ENCODE measurements at regions not wholly inside any gene's neighbourhood (a gene's known extent, or its start where the extent isn't known, plus 50 kb on each side); places are given as distances from the start of the nearest gene placed in this dataset.

DNA sequence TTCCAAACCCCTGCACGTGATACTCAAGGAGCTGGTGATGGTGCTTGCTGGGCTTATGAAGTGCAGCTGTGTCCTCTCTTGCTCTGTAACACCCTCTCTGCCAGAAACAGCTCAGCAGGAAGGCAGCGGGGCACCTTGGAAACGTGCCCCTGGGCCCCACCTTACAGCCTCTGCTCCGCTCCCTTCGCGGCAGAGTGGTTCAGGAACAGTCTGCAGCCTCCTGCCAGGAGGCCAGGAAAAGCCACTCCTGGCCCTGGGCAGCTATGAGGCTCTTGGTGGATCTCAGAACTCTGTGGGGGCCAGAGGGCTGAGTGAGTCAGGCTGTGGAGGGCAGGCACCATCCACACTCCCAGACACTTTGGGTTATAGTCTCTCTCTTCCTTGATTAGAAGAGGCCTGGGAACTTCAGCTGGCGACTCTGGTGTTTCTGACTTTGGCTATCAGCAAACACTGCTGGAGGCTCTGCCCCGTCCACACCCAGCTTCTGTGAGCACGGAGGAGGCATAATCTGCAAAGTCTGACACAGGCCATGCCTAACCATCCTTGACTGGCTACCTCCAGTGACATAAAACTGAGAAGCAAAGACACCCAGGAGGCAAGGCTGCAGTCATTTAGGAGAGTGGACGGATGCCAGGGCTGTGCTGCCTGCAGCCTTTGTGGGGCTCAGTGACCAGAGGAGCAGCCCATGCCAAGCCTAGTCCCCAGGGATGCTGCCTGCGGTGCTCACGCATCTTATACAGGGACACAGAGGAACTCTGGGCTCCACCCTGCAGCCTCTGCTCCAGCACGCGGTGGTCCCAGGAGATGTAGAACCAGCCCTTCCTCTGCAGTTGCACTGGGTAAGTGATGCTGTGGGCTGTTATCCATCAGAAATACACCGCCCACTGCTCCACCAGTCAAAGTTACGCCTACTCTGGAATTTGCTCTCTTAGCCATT, 65.3 kb downstream of the METRNL start:
- DNase-seq (ENCODE audit: low spot score): no peak

- DNase-seq (ENCODE audit: low spot score): no peak
Observed at GRCh38 chr17:83145358-83145738, 65.9 kb downstream of the METRNL start.

DNA sequence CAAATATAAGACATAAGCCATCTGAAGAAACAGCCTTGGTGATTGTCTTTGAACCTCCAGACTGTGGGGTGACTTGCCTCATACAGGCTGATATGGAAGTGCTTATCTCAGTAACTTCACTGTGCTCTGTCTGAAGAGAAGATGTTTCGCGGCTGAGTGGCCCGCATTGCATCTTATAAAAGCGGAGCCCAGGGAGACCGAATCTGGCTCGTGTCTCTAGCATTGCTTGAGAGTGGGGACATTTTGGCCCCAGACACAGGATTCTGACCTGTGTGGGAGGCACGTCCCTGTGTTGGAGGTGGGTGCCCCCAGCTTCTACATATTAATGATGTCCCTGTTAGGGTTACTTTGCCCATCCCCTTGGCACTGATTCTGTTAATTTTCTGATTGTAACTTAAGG, 66.4 kb downstream of the METRNL start:
- DNase-seq (ENCODE audit: low spot score): no peak

DNA sequence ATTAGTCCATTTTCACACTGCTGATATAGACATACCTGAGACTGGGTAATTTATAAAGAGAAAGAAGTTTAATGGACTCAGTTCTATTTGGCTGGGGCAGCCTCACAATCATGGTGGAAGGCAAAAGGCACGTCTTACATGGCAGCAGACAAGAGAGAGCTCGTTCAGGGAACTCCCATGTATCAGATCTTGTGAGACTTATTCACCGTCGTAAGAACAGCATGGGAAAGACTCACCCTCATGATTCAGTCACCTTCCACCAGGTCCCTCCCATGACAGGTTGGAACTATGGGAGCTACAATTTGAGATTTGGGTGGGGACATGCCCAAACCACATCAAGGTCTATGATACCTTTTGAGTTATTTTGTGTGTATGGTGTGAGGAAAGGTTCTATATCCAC, 66.9 kb downstream of the METRNL start:
- no peak for DNase-seq (ENCODE audit: low spot score)

DNA sequence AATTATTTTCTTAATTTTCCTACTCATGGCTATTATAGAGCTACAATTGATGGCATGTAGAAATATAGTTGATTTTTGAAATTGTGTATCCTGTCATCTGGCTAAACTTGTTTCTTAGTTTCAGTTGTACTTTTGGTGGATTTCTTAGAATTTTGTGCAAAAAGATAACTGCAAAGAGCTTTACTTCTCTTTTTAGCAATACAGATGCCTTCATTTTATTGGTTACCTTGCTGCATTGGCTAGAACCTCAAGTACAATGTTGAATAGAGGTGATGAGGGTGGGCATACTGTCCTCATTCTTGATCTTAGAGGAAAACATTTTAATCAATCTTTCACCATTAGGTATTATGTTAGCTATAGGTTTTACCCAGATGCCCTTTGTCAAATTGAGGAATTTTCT, 67.9 kb downstream of the METRNL start:
- no peak for DNase-seq (ENCODE audit: low spot score)

DNA sequence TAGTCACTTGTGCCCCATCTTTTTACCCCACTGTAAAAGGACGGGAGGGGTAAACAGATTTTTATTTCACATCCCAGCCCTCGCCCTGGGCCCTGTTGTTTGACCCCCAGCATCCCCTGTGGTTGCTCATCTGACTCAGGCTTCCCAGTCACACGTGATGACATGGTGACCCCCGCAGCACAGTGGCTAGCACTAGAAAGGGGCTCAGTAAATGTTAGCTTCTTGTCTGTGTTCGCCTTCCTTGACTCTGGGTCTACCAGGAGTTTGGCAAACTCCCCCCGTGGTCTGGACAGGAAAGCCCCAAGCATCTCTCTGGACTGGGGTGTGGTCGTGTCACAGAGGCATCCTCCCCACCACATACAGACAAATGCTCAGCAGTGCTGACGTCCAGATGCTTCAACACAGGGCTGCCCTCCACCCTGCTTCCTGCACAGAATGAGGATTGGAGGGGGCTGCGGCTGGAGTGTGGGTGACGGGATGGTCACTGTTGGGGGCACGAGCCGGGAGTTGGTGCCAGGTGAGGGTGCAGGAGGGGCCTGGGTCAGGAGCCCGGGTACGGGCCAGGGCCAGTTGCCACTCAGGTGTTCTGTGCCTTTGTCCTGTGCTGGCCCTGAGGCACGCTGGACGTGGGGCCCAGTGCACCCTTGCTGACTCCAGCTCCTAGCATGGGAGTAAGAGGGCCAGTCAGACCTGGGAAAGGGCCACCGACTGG, 69.1 kb downstream of the METRNL start:
- DNase-seq (ENCODE audit: low spot score): no peak

DNA sequence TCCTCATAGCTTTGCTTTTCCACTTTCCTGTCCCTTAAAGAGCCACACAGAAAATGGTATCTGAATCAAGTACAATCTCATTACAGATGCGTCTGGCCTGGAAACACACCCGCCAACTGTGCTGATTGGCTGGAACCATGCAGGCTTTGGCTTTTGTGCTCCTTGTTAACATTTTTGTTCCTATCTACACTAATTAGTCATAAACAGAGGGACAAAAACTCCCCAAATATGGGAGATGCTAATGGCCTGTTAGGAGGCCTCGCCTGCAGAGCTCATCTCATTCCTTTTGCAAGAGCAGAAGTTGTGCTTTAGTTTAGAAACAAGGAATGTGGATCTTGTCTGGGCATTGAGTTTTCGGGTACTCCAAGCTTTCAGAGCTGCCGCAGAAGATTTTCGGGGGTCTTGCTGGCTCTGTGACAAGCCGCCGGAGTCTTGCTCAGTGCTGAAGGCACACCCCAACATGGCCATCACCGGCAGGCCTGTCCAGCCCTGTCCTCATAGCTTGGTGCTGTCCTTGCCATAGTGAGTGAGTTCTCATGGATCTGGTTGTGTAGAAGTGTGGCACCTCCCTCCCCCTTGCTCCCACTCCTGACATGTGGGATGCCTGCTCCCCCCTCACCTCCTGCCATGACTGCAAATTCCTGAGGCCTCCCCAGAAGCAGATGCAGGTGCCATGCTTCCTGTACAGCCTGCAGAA, 69.8 kb downstream of the METRNL start:
- DNase-seq (ENCODE audit: low spot score): no peak

DNA sequence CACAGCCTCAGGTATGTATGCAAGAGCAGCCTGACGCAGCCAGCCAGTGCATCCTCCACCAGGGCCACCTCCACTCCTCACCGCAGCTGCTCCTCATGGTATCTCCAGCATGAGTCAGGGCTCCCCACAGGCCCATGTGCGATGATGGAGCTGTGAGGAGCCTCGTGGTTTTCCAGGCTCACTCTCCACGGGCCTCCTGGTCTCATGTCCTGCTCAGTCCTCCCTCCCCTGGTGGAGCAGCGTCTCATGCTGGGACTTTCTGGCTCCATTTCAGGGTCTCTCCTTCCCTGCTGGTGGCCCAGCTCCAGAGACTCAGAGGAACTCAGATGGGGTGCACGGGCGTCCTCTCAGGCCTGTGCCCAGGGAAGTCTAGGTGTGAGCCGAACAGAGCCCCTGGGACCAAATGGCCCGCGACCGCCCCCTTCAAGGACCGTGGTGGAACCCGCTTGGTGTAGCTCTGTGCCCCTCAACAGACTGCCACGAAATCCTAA, 70.4 kb downstream of the METRNL start:
- DNase-seq (ENCODE audit: low spot score): no peak

- DNase-seq (ENCODE audit: low spot score): no peak
Observed at GRCh38 chr17:83150369-83151055, 71.1 kb downstream of the METRNL start.

GRCh38 chr17:83151056-83151441, 71.6 kb downstream of the METRNL start:
- no peak for DNase-seq (ENCODE audit: low spot score)

GRCh38 chr17:83151442-83152226, 72.2 kb downstream of the METRNL start:
- no peak for DNase-seq (ENCODE audit: low spot score)

DNA sequence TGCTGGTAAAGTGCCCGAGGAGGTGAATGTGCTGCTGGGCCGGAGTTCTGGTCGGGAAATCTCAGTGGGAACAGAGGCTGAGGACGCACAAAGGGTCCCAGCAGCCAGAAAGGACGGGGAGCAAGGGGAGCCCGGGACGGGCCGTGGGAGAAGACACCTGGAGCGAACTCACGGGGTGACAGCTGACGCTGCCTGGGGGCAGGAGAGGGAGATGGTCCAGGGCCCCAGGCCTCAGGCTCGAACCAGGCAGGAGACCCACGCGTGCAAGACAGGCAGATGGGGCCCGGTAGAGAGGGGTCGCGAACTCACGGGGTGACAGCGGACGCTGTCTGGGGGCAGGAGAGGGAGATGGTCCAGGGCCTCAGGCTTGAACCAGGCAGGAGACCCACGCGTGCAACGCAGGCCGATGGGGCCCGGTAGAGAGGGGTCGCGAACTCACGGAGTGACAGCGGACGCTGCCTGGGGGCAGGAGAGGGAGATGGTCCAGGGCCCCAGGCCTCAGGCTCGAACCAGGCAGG, 72.9 kb downstream of the METRNL start:
- DNase-seq (ENCODE audit: low spot score): no peak

GRCh38 chr17:83152745-83153611, 73.6 kb downstream of the METRNL start:
- no peak for DNase-seq (ENCODE audit: low spot score)

- no peak for DNase-seq (ENCODE audit: low spot score)
Observed at GRCh38 chr17:83153681-83154310, 74.4 kb downstream of the METRNL start.

DNA sequence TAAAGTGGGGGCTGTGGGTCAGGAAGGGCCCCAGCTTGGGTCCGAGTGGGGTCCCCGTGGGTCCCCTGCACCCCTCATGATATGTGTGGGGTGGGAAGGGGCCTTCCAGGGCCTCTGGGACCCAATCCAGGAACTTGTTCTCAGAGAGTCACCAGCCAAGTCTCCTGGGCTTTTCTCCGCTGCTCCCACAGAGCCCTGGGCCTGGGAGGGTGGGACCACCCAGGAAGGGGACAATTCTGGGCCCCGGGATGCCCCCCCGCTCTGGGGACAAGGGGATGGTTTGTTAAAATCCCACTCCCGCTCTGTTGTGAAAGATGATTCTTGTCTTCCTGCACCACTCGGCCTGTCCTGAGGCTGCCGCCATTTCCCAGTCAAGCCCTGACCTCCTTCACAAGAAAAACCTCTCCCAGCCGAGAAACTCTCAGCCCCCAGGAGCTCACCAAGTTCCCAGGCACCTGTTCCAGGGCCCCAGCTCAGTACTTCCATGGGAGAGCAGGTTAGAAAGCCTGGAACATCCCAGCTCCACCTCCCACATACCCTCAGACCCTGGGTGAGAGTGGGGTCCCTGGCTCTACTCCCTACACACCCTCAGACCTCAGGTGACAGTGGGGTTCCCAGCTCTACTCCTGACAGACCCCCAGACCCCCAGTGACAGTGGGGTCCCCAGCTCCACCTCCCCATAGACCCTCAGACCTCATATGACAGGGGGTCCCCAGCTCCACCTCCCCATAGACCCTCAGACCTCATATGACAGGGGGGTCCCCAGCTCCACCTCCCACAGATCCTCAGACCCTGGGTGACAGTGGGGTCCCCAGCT, 75.1 kb downstream of the METRNL start:
- DNase-seq (ENCODE audit: low spot score): no peak

GRCh38 chr17:83155128-83156121, 76.0 kb downstream of the METRNL start:
- no peak for DNase-seq (ENCODE audit: low spot score)

DNA sequence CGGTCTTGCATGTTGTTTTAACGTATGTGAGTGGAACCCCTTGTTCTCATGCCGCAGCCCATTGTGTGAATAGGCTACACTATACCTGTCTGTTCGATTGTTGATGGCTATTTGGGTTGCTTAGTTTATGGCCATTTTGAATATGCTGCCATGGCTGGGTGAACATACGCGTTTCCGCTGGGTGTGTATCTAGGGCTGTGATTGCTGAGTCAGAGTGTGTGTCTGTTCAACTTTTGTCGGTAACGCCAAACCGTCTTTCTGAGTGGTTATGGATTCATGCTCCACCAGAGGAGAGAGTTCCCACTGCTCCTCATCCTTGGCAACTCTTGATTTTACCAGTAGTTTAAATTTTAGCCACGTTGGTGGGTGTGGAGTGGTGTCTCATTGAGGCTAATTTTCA, 77.0 kb downstream of the METRNL start:
- DNase-seq (ENCODE audit: low spot score): no peak
